A172 (cell line): ENCODE measurements at regions not wholly inside any gene's neighbourhood (a gene's known extent, or its start where the extent isn't known, plus 50 kb on each side); places are given as distances from the start of the nearest gene placed in this dataset.
"Not testable (repeated sequence)": the region's sequence is repeated elsewhere in the genome, so short reads cannot be mapped to it uniquely, and the experiment has no call there.

ENCODE experiments used
- DNase-seq: peaks from one replicate; pipeline ENCODE4 v3.0.0-alpha.2; 2015; ENCODE audit warnings: low spot score

- DNase-seq = no peak
Measured at GRCh38 chr6:135651964-135652755, 154.6 kb upstream of the AHI1 start.

DNA sequence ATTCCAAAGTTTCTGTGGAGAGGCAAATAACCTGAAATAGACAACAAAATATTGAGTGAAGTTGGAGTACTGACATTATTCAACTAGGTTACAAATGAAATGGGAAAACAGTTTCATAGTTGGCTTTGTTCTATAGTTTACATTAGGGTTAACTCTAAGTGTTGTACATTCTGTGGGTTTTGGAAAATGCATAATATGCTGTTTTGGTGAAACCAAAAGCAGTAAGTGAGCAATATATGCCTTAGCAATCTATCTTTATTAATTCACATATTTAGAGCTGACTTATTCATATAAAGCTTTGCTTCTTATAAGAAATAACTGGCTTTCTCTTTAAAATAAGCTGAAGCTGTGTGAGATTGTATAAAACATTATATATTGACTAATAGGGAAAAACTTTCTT is 157.5 kb upstream of the AHI1 start:
- DNase-seq = no peak

- DNase-seq = no peak
Measured at GRCh38 chr6:135657207-135657606, 159.7 kb upstream of the AHI1 start.

DNA sequence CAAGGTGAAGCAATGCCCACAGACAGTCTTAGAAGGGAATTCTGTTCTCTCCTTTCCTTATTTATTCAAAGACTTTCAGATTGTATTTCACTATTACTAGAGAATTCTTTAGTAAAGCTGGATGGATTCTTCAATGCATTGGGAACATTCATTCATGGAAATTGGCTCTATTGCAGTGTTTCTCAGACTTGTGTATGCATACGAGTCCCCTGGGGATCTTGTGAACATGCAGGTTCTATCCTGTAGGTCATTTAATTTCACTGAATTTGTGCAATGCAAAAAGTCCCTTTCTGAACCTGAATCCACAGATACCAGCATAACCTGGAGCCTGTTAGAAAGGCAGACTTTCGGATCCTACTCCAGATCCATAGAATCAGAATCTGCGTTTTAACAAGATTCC is 160.9 kb upstream of the AHI1 start:
- DNase-seq = no peak

DNA sequence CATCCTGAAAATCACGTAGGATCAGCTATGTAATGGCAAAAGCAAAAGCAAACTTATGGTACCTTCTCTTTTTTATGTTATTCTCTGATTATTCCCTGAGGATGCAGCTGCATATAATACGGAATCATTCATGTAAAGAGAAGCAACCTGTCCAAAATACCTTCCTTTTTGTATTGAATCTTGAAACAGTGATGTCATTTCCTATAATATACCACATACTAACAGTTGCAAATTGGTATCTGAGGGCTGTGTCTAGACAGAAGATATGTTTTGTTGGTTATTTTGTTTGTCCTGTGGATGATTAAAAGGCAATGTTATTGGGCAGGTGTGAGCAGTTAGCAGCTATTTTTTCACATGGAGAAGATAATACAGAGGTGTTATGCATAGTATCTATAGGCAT is 161.4 kb upstream of the AHI1 start:
- DNase-seq = no peak

DNA sequence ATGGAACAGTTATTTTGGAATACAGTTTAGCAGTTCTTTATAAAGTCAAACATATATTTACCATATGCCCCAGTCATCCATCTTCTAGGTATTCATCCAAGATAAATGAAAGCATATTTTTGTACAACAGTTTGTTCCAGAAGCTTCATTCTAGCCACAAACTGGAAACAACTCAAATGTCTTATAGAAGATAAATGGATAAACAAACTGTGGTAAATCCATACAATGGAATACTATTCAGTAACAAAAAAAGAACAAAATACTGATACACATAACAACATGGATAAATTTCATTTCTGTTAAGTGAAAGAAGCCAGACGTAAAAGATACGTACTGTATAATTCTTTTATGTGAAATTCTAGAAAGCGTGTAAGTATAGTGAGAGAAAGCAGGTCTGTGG is 167.0 kb upstream of the AHI1 start:
- DNase-seq = no peak

- DNase-seq = no peak
Measured at GRCh38 chr6:135665935-135666334, 168.4 kb upstream of the AHI1 start.

DNA sequence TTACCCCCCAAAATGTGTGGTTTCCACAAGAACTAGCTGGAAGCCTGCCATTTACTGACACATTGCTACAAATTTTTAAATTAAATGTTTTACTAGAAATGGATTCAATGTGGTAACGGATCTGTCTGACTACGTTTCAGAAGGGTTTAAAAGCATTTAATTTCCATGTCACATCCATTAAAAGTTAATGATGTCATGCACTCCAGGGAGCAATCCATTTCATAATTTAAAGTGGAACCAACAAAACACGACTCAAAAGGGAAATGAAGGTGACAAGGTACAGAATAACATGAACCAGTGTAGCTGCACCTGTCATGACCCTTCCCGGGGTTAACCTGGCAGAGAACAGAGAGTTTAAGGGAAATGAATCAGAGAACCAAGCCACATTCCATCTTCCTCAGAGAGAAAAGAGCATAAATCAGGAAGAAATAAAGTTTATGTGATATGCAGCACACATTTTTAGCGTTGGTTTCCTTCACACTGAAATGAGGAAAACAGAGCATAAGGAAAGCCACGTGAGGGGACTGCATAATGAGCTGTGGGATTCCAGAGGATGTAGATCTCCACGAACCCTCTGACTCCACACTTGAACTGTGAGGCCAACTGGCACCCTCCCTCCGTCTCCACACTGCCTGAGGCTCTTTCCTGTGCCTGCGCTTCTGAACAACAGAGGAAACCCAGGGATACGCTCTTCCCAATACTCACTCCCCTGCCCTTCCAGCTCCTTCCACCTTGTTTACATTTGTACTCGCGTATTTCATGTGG is 170.3 kb upstream of the AHI1 start:
- DNase-seq = peak; percentile 57

GRCh38 chr6:135672256-135672655 is 174.7 kb upstream of the AHI1 start:
- no peak for DNase-seq

GRCh38 chr6:135673501-135674309 is 176.2 kb upstream of the AHI1 start:
- DNase-seq = peak; percentile 28

GRCh38 chr6:135675026-135675425 is 176.5 kb upstream of the PDE7B start:
- no peak for DNase-seq

DNA sequence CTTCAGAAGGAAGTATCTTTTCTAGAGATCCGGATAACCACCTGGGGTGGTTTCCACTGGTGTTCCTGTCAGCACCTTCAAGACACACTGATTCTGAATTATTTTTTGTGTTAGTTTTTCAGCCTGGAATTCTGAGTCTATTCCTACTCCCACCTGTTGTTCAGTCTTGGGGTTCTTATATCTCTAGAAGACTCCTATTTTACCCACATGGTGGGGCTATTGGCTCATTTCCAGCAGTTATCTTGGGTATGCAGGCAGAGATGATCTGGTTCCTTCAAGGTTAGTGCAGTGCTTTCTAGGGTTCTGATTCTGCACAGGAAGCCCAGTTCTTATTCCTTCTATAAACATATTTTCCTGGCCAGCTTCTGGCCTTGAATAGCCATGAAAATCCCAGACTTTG is 175.6 kb upstream of the PDE7B start:
- DNase-seq = peak; percentile 16

GRCh38 chr6:135680964-135681913 is 170.3 kb upstream of the PDE7B start:
- DNase-seq = no peak

DNA sequence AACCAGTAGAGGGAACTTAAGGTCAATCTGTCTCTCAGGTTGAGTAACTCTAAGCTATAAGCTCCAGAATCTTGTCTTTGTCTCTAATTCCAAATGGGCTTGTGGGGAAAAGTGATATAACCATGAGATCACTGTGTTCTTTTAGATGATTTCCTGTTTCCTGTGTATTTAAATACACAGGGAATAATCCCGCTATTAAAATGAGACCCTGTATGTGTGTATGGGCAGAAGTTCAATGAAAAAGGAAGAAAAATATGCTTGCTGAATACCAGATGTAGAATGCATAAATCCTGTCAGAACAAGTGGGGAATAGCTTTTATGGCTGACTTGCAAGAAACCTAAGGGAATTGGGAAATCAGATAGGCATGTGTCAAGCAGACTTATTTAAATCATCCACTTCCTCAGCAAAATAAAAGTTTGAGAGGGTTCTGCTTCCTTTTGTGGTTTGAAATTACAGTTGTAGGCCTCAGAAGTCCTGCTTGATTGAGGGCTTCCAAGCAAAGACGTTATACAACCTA is 164.7 kb upstream of the PDE7B start:
- DNase-seq = no peak

- not testable (repeated sequence) for DNase-seq
Measured at GRCh38 chr6:135688476-135688875, 163.0 kb upstream of the PDE7B start.

DNA sequence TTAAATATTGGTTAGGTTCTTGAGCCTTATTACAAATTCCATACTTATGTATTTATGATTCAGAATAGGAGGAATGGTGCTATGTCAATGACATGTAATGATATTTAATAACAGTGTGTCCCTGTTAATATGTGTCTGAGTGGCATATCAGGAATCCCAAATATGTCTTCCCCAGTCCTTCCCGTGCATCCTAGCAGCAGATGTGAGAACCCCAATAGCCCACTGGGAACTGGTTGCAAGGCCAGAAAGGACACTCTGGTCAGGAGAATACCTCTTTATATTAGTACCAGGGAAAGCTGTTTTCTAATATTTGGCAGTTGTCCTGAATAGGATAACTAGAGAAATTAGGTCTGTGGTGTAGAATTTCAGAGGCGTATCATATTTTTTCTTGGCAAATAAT is 159.1 kb upstream of the PDE7B start:
- no peak for DNase-seq

DNA sequence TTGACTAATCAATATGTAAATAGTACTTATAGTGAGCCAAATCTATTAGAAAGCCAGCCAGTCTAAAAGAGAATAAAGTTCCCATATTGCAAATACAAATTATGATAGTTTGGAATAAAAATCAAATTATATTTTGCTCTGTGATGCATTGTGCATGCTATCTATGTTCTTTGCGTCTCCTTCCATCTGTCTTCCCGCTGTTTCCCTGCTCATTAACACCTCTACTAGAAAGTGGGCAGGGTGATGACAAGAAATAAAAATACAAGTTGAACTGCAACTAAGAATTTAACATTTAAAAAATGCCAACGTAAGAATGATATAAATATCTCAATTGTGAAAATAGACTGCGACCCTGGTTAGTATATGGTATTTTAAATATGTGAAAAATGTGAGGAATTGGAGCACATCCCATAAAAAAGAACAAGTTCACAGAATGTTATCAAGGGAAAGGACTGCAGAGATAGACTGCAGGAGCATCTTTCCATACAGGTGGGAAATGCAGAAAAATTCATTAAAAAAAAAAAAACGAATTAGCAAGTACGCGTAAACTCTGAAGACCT is 157.6 kb upstream of the PDE7B start:
- peak; percentile 22 for DNase-seq

- DNase-seq = no peak
Measured at GRCh38 chr6:135699705-135700104, 151.8 kb upstream of the PDE7B start.

- no peak for DNase-seq
Measured at GRCh38 chr6:135701426-135701825, 150.1 kb upstream of the PDE7B start.

- no peak for DNase-seq
Measured at GRCh38 chr6:135703007-135703406, 148.5 kb upstream of the PDE7B start.

DNA sequence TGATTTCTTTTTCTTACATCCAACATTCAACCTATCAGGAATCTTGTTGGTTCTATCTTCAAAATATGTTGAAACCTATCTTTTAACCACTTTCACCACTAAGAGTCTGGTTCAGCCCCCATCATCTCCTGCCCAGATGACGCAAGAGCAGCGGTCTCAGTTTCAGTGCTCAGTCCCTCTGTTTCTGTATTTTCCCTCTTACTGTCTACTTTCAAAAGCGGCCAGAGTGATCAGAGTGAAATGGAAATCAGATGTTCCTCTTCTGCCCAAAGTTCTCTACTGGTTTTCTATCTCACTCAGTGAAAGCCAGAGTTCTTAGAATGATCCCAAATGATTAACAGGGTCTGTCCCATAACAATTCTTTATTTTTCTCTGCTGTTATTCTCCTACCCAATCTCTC is 147.9 kb upstream of the PDE7B start:
- no peak for DNase-seq
